Large intestine (tissue), 3 donors: ENCODE measurements at regions not wholly inside any gene's neighbourhood (a gene's known extent, or its start where the extent isn't known, plus 50 kb on each side); places are given as distances from the start of the nearest gene placed in this dataset.

Experiments used
- DNase-seq, 2 donors: peaks; one replicate each; pipeline versions ENCODE4 v3.0.0 to v3.0.0-alpha.2; 2013
- H3K27ac ChIP-seq: one replicate; pipeline ENCODE4 v1.5.1; 2013; ENCODE audit warnings: low read length
- H3K27me3 ChIP-seq: 2 replicates; pipeline ENCODE4 v1.6.1; 2013; ENCODE audit warnings: low read length; ENCODE audit not compliant: control insufficient read depth, insufficient read depth
- H3K36me3 ChIP-seq: 2 replicates; pipeline ENCODE4 v1.6.1; 2013; ENCODE audit warnings: low read length; ENCODE audit not compliant: control insufficient read depth, insufficient read depth
- H3K4me1 ChIP-seq: one replicate; pipeline ENCODE4 v1.6.1; 2013; ENCODE audit warnings: low read length; ENCODE audit not compliant: control insufficient read depth, insufficient read depth
- H3K4me3 ChIP-seq: one replicate; pipeline ENCODE4 v1.5.1; 2013; ENCODE audit warnings: low read length
- H3K9me3 ChIP-seq: one replicate; pipeline ENCODE4 v1.6.1; 2013; ENCODE audit warnings: mild to moderate bottlenecking, low read depth, low read length, moderate library complexity; ENCODE audit not compliant: control insufficient read depth
- WGBS: methylation state at CpG from one replicate; pipeline ENCODE4 v1.1.5; 2013; ENCODE audit warnings: low lambda C conversion rate; ENCODE audit not compliant: insufficient coverage; 5-methylcytosine and 5-hydroxymethylcytosine counted together

- H3K27me3 ChIP-seq: no peaks in the 10 kb centered on the region
- H3K9me3 ChIP-seq: peaks cover 4% of the 10 kb centered on the region
- H3K4me3 ChIP-seq: no peak overlapping the region
- no peak for DNase-seq
- H3K27ac ChIP-seq: no peak overlapping the region
- 100% methylated on average over 1 of the region's 10 CpGs for WGBS
- H3K4me1 ChIP-seq: no peaks in the 10 kb centered on the region
- H3K36me3 ChIP-seq: no peaks in the 10 kb centered on the region
Measured at GRCh38 chr22:47445716-47446290, 683.4 kb downstream of the TBC1D22A start.

GRCh38 chr22:47445212-47445611 is 682.8 kb downstream of the TBC1D22A start:
- no peaks in the 10 kb centered on the region for H3K4me1 ChIP-seq
- peaks cover 4% of the 10 kb centered on the region for H3K9me3 ChIP-seq
- no peaks in the 10 kb centered on the region for H3K36me3 ChIP-seq
- WGBS: 84% methylated on average over 5 of the region's 5 CpGs
- DNase-seq: no peak
- no peak overlapping the region for H3K27ac ChIP-seq
- no peaks in the 10 kb centered on the region for H3K27me3 ChIP-seq
- no peak overlapping the region for H3K4me3 ChIP-seq

- no peaks in the 10 kb centered on the region for H3K36me3 ChIP-seq
- WGBS: no CpG with 5 or more reads among the region's 6 CpGs
- no peaks in the 10 kb centered on the region for H3K4me1 ChIP-seq
- no peak for DNase-seq
- no peaks in the 10 kb centered on the region for H3K27me3 ChIP-seq
- H3K27ac ChIP-seq: no peak overlapping the region
- H3K9me3 ChIP-seq: peaks cover 7% of the 10 kb centered on the region
- H3K4me3 ChIP-seq: no peak overlapping the region
Measured at GRCh38 chr22:47444746-47445065, 682.3 kb downstream of the TBC1D22A start.

- WGBS: no CpG with 5 or more reads among the region's 16 CpGs
- Histone ChIP-seq H3K4me3 (no peak overlapping the region), H3K27me3 (no peaks in the 10 kb centered on the region), H3K4me1 (no peaks in the 10 kb centered on the region), H3K36me3 (no peaks in the 10 kb centered on the region), H3K27ac (no peak overlapping the region), H3K9me3 (peaks cover 7% of the 10 kb centered on the region)
- no peak for DNase-seq
Measured at GRCh38 chr22:47443836-47444745, 681.6 kb downstream of the TBC1D22A start.

- Histone ChIP-seq H3K27me3 (no peaks in the 10 kb centered on the region), H3K4me1 (no peaks in the 10 kb centered on the region), H3K27ac (no peak overlapping the region), H3K4me3 (no peak overlapping the region), H3K9me3 (peaks cover 7% of the 10 kb centered on the region), H3K36me3 (no peaks in the 10 kb centered on the region)
- no CpG with 5 or more reads among the region's 6 CpGs for WGBS
- no peak for DNase-seq
Measured at GRCh38 chr22:47442821-47443220, 680.4 kb downstream of the TBC1D22A start.

- H3K36me3 ChIP-seq: no peaks in the 10 kb centered on the region
- peaks cover 7% of the 10 kb centered on the region for H3K9me3 ChIP-seq
- H3K4me3 ChIP-seq: no peak overlapping the region
- DNase-seq: no peak
- no peaks in the 10 kb centered on the region for H3K27me3 ChIP-seq
- no peak overlapping the region for H3K27ac ChIP-seq
- no peaks in the 10 kb centered on the region for H3K4me1 ChIP-seq
- WGBS: no CpG with 5 or more reads among the region's 17 CpGs
Measured at GRCh38 chr22:47439643-47440265, 677.3 kb downstream of the TBC1D22A start.

- Histone ChIP-seq H3K9me3 (peaks cover 7% of the 10 kb centered on the region), H3K4me1 (no peaks in the 10 kb centered on the region), H3K36me3 (no peaks in the 10 kb centered on the region), H3K27ac (no peak overlapping the region), H3K27me3 (no peaks in the 10 kb centered on the region), H3K4me3 (no peak overlapping the region)
- WGBS: no CpG with 5 or more reads among the region's 3 CpGs
- DNase-seq: no peak
Measured at GRCh38 chr22:47437636-47438035, 675.2 kb downstream of the TBC1D22A start.

GRCh38 chr22:47437110-47437509 is 674.7 kb downstream of the TBC1D22A start:
- Histone ChIP-seq H3K9me3 (peaks cover 10% of the 10 kb centered on the region), H3K4me1 (no peaks in the 10 kb centered on the region), H3K4me3 (no peak overlapping the region), H3K36me3 (no peaks in the 10 kb centered on the region), H3K27me3 (no peaks in the 10 kb centered on the region), H3K27ac (no peak overlapping the region)
- no peak for DNase-seq
- whole genome bisulfite sequencing: no CpG with 5 or more reads among the region's 2 CpGs

GRCh38 chr22:47435826-47436225 is 673.4 kb downstream of the TBC1D22A start:
- WGBS: 93% methylated on average over 3 of the region's 7 CpGs

GRCh38 chr22:47435204-47435487 is 672.7 kb downstream of the TBC1D22A start:
- H3K4me3 ChIP-seq: no peak overlapping the region
- no CpG with 5 or more reads among the region's 5 CpGs for WGBS

More at GRCh38 chr22:47435826-47436225, 673.4 kb downstream of the TBC1D22A start:
- Histone ChIP-seq H3K27me3 (no peaks in the 10 kb centered on the region), H3K4me1 (no peaks in the 10 kb centered on the region), H3K36me3 (no peaks in the 10 kb centered on the region), H3K9me3 (peaks cover 10% of the 10 kb centered on the region), H3K27ac (no peak overlapping the region), H3K4me3 (no peak overlapping the region)
- no peak for DNase-seq

More at GRCh38 chr22:47435204-47435487, 672.7 kb downstream of the TBC1D22A start:
- DNase-seq: no peak
- peaks cover 10% of the 10 kb centered on the region for H3K9me3 ChIP-seq
- H3K27ac ChIP-seq: no peak overlapping the region
- H3K4me1 ChIP-seq: no peaks in the 10 kb centered on the region
- H3K27me3 ChIP-seq: no peaks in the 10 kb centered on the region
- H3K36me3 ChIP-seq: no peaks in the 10 kb centered on the region
